ENCODE measurements at regions not wholly inside any gene's neighbourhood (a gene's known extent, or its start where the extent isn't known, plus 50 kb on each side); places are given as distances from the start of the nearest gene placed in this dataset.
"Not testable (repeated sequence)": the region's sequence is repeated elsewhere in the genome, so short reads cannot be mapped to it uniquely, and the experiment has no call there.

DNA sequence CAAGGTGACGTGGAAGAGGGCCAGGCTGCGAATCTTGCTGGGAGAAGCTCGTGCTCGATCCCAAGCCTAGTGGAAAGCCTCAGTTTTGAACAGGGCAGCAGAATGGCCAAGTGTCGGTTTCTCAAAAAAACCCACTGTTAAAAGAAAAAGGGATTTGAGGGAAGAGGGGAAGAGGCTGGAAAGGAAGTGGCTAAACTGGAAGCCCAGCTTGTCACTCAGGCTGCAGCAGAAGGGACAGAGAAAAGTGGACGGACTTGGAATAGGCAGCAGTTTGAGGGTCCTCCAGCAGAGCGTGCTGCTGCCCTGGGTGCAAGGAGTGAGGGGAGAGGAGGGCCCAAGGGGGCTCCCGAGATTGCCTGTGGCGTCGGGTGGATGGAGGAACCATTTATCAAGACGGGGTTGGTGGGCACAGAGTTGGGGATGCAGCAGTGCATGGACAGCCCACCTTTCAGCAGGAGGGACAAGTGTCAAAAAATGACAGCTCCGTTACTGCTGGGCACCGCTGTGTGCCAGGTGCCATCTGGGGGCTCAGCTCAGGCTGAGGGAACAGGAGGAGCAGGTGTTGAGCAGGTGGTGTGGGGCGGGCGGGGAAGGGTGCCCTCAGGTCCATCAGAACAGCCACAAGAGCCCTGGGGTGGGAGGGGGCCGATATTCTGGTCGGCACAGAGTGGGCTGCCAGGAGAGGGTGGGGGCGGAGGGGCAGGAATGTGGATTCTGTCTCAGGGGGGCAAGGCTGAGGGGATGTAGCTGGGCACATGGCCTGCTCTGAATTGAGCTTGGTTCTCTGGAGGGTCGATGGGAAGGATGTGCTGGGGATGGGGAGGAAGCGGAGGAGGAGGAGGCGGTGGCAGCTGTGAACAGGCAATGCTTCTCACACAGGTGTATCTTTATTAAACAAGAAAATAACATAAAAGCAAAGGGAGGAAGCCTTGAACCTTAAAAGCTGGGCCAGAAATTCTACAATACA is 73.1 kb upstream of the METTL9 start:
- not testable (repeated sequence) for H4K20me1 ChIP-seq (ENCODE audit: insufficient read depth); H3K27me3 ChIP-seq (ENCODE audit: insufficient read depth, low read depth, low read length); H3K4me3 ChIP-seq (ENCODE audit: low read length); H2AFZ ChIP-seq (ENCODE audit: low read depth, low read length); H3K9ac ChIP-seq (ENCODE audit: low read length); H3K4me2 ChIP-seq (ENCODE audit: low read length); H3F3A ChIP-seq (ENCODE audit: insufficient read depth, low read length, poor library complexity, severe bottlenecking); H3K9me2 ChIP-seq (ENCODE audit: insufficient read depth, low read length); H3K9me3 ChIP-seq (ENCODE audit: low read length); H3K36me3 ChIP-seq (ENCODE audit: insufficient read depth, low read length); H3K27ac ChIP-seq (ENCODE audit: low read length); H3K79me2 ChIP-seq (replicated peaks; ENCODE audit: insufficient read depth, low read length)

DNA sequence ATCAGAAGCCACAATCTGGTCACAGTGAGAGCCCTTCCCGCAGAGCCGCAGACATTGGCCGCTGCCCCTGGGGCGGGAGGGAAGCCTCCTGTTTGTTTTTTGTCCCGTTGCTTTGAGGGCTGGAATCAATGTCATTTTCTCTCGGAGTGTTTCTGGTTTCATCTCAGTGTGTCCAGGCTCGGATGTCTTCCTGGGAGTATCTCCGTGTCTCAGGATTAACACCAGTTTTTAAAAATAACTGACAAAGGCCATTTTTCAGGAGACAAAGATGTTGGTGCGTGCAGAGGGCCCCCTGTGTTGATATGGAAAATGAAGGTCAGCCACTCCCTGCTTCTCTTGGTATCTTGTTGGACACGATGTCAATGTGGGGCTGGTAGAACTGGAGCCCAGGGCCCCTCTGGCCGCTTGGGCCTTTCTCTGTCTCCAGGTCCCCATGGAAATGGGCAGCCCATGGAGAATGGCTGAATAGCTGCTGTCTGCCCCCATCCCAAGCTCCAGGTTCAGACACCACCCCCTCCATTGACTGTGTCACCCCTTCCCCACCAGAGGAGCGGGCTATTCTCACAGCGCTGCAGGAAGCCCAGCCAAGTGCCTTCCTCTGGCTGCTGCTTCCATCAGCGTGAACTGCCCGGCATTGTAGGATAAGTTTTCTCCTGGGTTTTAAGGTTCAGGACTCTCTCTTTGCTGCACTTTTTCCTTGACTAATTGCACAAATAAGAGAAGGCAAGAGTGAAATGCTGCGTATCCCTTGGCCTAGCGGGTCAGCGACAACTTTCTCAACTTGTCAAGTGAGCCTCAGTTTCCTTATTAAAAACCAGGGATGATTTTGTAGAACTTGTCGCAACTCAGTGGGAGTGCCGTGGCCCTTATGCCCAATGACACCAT is 72.2 kb upstream of the METTL9 start:
- Histone ChIP-seq H2AFZ (ENCODE audit: low read depth, low read length) (no peak overlapping the region), H3K36me3 (ENCODE audit: insufficient read depth, low read length) (no peaks in the 10 kb centered on the region), H3K9ac (ENCODE audit: low read length) (no peak overlapping the region), H3K4me2 (ENCODE audit: low read length) (no peak overlapping the region), H3K9me3 (ENCODE audit: low read length) (peaks cover 5% of the 10 kb centered on the region), H3K27ac (ENCODE audit: low read length) (no peak overlapping the region), H3F3A (ENCODE audit: insufficient read depth, low read length, poor library complexity, severe bottlenecking) (no peaks in the 10 kb centered on the region), H3K79me2 (replicated peaks; ENCODE audit: insufficient read depth, low read length) (no peaks in the 10 kb centered on the region), H3K9me2 (ENCODE audit: insufficient read depth, low read length) (no peaks in the 10 kb centered on the region), H3K4me3 (ENCODE audit: low read length) (no peak overlapping the region), H4K20me1 (ENCODE audit: insufficient read depth) (no peaks in the 10 kb centered on the region), H3K27me3 (ENCODE audit: insufficient read depth, low read depth, low read length) (no peaks in the 10 kb centered on the region)
- no peak for TF ChIP-seq RAD21 (conservative IDR thresholded peaks at IDR 0.05)
- no peak for TF ChIP-seq POLR2AphosphoS5 (IDR thresholded peaks at IDR 0.05)
- TF ChIP-seq, protein P1, sequence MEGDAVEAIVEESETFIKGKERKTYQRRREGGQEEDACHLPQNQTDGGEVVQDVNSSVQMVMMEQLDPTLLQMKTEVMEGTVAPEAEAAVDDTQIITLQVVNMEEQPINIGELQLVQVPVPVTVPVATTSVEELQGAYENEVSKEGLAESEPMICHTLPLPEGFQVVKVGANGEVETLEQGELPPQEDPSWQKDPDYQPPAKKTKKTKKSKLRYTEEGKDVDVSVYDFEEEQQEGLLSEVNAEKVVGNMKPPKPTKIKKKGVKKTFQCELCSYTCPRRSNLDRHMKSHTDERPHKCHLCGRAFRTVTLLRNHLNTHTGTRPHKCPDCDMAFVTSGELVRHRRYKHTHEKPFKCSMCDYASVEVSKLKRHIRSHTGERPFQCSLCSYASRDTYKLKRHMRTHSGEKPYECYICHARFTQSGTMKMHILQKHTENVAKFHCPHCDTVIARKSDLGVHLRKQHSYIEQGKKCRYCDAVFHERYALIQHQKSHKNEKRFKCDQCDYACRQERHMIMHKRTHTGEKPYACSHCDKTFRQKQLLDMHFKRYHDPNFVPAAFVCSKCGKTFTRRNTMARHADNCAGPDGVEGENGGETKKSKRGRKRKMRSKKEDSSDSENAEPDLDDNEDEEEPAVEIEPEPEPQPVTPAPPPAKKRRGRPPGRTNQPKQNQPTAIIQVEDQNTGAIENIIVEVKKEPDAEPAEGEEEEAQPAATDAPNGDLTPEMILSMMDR (IDR thresholded peaks at IDR 0.05; ENCODE audit: poor library complexity, severe bottlenecking): no peak
- no peak for TF ChIP-seq EP300 (conservative IDR thresholded peaks at IDR 0.05; ENCODE audit: poor library complexity, severe bottlenecking)
- TF ChIP-seq EZH2 (IDR thresholded peaks at IDR 0.05; ENCODE audit: borderline replicate concordance, insufficient read depth, low read length, poor library complexity, severe bottlenecking): no peak
- TF ChIP-seq MXI1 (conservative IDR thresholded peaks at IDR 0.05; ENCODE audit: poor library complexity, severe bottlenecking): no peak
- no peak for TF ChIP-seq TAF1 (IDR thresholded peaks at IDR 0.05; ENCODE audit: low read depth)
- TF ChIP-seq, protein P2, sequence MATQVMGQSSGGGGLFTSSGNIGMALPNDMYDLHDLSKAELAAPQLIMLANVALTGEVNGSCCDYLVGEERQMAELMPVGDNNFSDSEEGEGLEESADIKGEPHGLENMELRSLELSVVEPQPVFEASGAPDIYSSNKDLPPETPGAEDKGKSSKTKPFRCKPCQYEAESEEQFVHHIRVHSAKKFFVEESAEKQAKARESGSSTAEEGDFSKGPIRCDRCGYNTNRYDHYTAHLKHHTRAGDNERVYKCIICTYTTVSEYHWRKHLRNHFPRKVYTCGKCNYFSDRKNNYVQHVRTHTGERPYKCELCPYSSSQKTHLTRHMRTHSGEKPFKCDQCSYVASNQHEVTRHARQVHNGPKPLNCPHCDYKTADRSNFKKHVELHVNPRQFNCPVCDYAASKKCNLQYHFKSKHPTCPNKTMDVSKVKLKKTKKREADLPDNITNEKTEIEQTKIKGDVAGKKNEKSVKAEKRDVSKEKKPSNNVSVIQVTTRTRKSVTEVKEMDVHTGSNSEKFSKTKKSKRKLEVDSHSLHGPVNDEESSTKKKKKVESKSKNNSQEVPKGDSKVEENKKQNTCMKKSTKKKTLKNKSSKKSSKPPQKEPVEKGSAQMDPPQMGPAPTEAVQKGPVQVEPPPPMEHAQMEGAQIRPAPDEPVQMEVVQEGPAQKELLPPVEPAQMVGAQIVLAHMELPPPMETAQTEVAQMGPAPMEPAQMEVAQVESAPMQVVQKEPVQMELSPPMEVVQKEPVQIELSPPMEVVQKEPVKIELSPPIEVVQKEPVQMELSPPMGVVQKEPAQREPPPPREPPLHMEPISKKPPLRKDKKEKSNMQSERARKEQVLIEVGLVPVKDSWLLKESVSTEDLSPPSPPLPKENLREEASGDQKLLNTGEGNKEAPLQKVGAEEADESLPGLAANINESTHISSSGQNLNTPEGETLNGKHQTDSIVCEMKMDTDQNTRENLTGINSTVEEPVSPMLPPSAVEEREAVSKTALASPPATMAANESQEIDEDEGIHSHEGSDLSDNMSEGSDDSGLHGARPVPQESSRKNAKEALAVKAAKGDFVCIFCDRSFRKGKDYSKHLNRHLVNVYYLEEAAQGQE (IDR thresholded peaks at IDR 0.05; ENCODE audit: borderline replicate concordance): no peak
- no peak for TF ChIP-seq SMC3 (conservative IDR thresholded peaks at IDR 0.05; ENCODE audit: poor library complexity)

DNA sequence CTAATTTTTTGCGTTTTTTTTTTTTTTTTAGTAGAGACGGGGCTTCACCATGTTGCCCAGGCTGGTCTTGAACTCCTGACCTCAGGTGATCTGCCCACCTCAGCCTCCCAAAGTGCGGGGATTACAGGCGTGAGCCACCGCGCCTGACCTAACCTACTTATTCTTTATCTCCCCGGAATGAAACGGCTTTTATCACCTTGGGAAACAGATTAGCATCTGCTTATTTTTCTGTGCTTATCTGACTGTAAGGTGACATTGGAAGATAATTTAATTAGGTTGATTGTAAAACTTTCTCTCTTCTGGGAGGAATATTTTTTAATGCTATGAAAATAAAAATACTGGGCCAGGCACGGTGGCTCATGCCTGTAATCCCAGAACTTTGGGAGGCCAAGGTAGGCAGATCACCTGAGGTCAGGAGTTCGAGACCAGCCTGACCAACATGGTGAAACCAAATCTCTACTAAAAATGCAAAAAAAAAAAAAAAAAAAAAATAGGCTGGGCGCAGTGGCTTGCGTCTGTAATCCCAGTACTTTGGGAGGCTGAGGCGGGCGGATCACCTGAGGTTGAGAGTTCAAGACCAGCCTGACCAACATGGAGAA is 70.2 kb upstream of the METTL9 start:
- H2AFZ ChIP-seq (ENCODE audit: low read depth, low read length); H3K4me2 ChIP-seq (ENCODE audit: low read length); H3K9me2 ChIP-seq (ENCODE audit: insufficient read depth, low read length); H3K27ac ChIP-seq (ENCODE audit: low read length); H3K9me3 ChIP-seq (ENCODE audit: low read length); H3K79me2 ChIP-seq (replicated peaks; ENCODE audit: insufficient read depth, low read length); H3K36me3 ChIP-seq (ENCODE audit: insufficient read depth, low read length); H3K27me3 ChIP-seq (ENCODE audit: insufficient read depth, low read depth, low read length); H3K9ac ChIP-seq (ENCODE audit: low read length); H4K20me1 ChIP-seq (ENCODE audit: insufficient read depth); H3F3A ChIP-seq (ENCODE audit: insufficient read depth, low read length, poor library complexity, severe bottlenecking); H3K4me3 ChIP-seq (ENCODE audit: low read length): not testable (repeated sequence)

DNA sequence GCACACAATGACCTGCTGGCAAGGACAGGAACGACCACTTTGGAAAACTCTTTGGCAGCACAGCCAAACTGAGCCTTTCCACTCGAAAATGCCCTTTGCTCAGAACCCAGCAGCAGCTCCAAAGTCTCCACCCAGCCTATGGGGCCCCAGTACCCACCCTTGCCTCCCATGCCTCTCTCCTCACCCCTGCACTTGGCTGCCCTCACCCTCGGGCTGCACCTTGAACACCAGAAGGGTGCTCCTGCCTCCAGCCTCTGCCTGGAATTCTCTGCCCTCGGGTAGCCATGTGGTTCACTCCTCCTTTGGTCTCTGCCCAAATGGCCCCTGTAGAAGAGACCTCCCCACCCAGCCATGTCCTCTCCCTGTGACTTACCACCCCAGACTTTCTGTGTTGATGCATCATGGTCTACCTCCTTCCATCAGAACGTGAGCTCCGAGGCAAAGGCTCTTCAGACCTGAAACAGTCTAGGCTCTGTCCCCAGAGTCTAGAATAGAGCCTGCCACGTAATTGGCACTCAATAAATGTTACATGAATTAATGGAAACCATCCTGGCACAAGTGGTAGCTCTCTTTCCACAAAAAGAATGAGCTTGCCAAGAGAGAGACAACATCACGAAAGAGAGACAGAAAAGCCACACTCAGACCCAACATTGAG is 68.5 kb upstream of the METTL9 start:
- H3K9ac ChIP-seq (ENCODE audit: low read length); H4K20me1 ChIP-seq (ENCODE audit: insufficient read depth); H3K36me3 ChIP-seq (ENCODE audit: insufficient read depth, low read length); H3K27ac ChIP-seq (ENCODE audit: low read length); H2AFZ ChIP-seq (ENCODE audit: low read depth, low read length); H3K79me2 ChIP-seq (replicated peaks; ENCODE audit: insufficient read depth, low read length); H3F3A ChIP-seq (ENCODE audit: insufficient read depth, low read length, poor library complexity, severe bottlenecking); H3K4me3 ChIP-seq (ENCODE audit: low read length); H3K9me3 ChIP-seq (ENCODE audit: low read length); H3K4me2 ChIP-seq (ENCODE audit: low read length); H3K27me3 ChIP-seq (ENCODE audit: insufficient read depth, low read depth, low read length); H3K9me2 ChIP-seq (ENCODE audit: insufficient read depth, low read length): not testable (repeated sequence)
